GM23338 (cell line): ENCODE measurements at regions not wholly inside any gene's neighbourhood (a gene's known extent, or its start where the extent isn't known, plus 50 kb on each side); places are given as distances from the start of the nearest gene placed in this dataset.
A peak's percentile ranks its signal among the peaks of the same experiment; 100 is the strongest.

ENCODE experiments used
- ATAC-seq: fragments of 200-7000 bp; cut with Tn5 transposase; 3 replicates; pipeline ENCODE4 v1.9.1; 2020
- DNase-seq: peaks from one replicate; pipeline ENCODE4 v3.0.0-alpha.2; 2015; ENCODE audit warnings: low spot score
- H2AFZ ChIP-seq: fragments of 200-600 bp; sonication (generic); 2 replicates; pipeline ENCODE4 v1.8.0; 2016; ENCODE audit warnings: antibody characterized with exemption, mild to moderate bottlenecking, moderate library complexity
- H3F3A ChIP-seq: fragments of 200-600 bp; sonication (generic); replicated peaks from 2 replicates; pipeline ENCODE4 v1.8.0; 2017; ENCODE audit warnings: antibody characterized with exemption, mixed run types, low read depth
- H3K27ac ChIP-seq: fragments of 200-600 bp; sonication (generic); 2 replicates; pipeline ENCODE4 v1.6.1; 2016; ENCODE audit warnings: low read depth
- H3K27me3 ChIP-seq: fragments of 200-600 bp; sonication (generic); 2 replicates; pipeline ENCODE4 v1.8.0; 2016; ENCODE audit warnings: mild to moderate bottlenecking, mixed run types, moderate library complexity; ENCODE audit not compliant: insufficient read depth
- H3K36me3 ChIP-seq: fragments of 200-600 bp; sonication (generic); 2 replicates; pipeline ENCODE4 v1.8.0; 2016; ENCODE audit warnings: mild to moderate bottlenecking; ENCODE audit not compliant: insufficient read depth
- H3K4me1 ChIP-seq: fragments of 200-600 bp; sonication (generic); 2 replicates; pipeline ENCODE4 v1.8.0; 2016; ENCODE audit warnings: mild to moderate bottlenecking, moderate library complexity; ENCODE audit not compliant: insufficient read depth
- H3K4me2 ChIP-seq: fragments of 200-600 bp; sonication (generic); 2 replicates; pipeline ENCODE4 v1.7.1; 2017; ENCODE audit warnings: mixed run types
- H3K4me3 ChIP-seq: fragments of 200-600 bp; sonication (generic); 2 replicates; pipeline ENCODE4 v1.6.1; 2016; ENCODE audit warnings: mixed run types
- H3K79me2 ChIP-seq: fragments of 200-600 bp; sonication (generic); replicated peaks from 2 replicates; pipeline ENCODE4 v1.8.0; 2017; ENCODE audit warnings: mild to moderate bottlenecking; ENCODE audit not compliant: insufficient read depth
- H3K9me2 ChIP-seq: fragments of 200-600 bp; sonication (generic); 2 replicates; pipeline ENCODE4 v1.8.0; 2017; ENCODE audit not compliant: insufficient read depth
- H4K20me1 ChIP-seq: fragments of 200-600 bp; sonication (generic); replicated peaks from 2 replicates; pipeline ENCODE4 v1.8.0; 2017; ENCODE audit warnings: mild to moderate bottlenecking; ENCODE audit not compliant: insufficient read depth
- H3K27ac Mint-ChIP-seq: 2 replicates; pipeline ENCODE4 v1.8.0; 2020; ENCODE audit warnings: inconsistent platforms, mild to moderate bottlenecking, moderate library complexity, mixed read lengths
- H3K27me3 Mint-ChIP-seq: 3 replicates; pipeline ENCODE4 v1.8.0; 2022; ENCODE audit warnings: low read depth, mild to moderate bottlenecking, moderate library complexity, mixed read lengths, inconsistent platforms; ENCODE audit not compliant: insufficient read depth, poor library complexity
- H3K36me3 Mint-ChIP-seq: 3 replicates; pipeline ENCODE4 v1.8.0; 2021; ENCODE audit warnings: low read depth, mild to moderate bottlenecking, inconsistent platforms, moderate library complexity, mixed read lengths
- H3K4me1 Mint-ChIP-seq: 3 replicates; pipeline ENCODE4 v1.8.0; 2020; ENCODE audit warnings: mild to moderate bottlenecking, inconsistent platforms, mixed read lengths
- H3K4me3 Mint-ChIP-seq: 3 replicates; pipeline ENCODE4 v1.8.0; 2021; ENCODE audit warnings: moderate library complexity, mild to moderate bottlenecking, inconsistent platforms, mixed read lengths
- H3K9me3 Mint-ChIP-seq: 3 replicates; pipeline ENCODE4 v1.8.0; 2020; ENCODE audit warnings: moderate library complexity, mild to moderate bottlenecking, inconsistent platforms, mixed read lengths
- CREB1 ChIP-seq: fragments of 250-450 bp; sonication (Bioruptor Pico); IDR thresholded peaks from 2 replicates; pipeline ENCODE4 v1.5.0; 2020; ENCODE audit warnings: low read depth, mild to moderate bottlenecking, moderate library complexity
- EZH2 ChIP-seq: fragments of 200-600 bp; sonication (generic); IDR thresholded peaks from one replicate; pipeline ENCODE4 v1.8.0; 2017; ENCODE audit warnings: antibody characterized with exemption, mild to moderate bottlenecking, low read depth; ENCODE audit not compliant: unreplicated experiment
- JUNB ChIP-seq: IDR thresholded peaks from one replicate; pipeline ENCODE4 v1.6.1; 2016; ENCODE audit warnings: antibody characterized with exemption; ENCODE audit not compliant: unreplicated experiment
- NANOG ChIP-seq: IDR thresholded peaks from 2 replicates; pipeline ENCODE4 v1.6.1; 2016; ENCODE audit warnings: antibody characterized with exemption, borderline replicate concordance
- POLR2AphosphoS5 ChIP-seq: IDR thresholded peaks from 2 replicates; pipeline ENCODE4 v1.6.1; 2016; ENCODE audit warnings: antibody characterized with exemption, low read depth
- ZNF331 ChIP-seq: fragments of 250-450 bp; sonication (Bioruptor Pico); IDR thresholded peaks from 2 replicates; pipeline ENCODE4 v1.5.0; 2020; ENCODE audit warnings: low read depth, mild to moderate bottlenecking, moderate library complexity
- TF ChIP-seq, protein P1 (sequence below): IDR thresholded peaks from one replicate; pipeline ENCODE4 v1.6.1; 2018; ENCODE audit warnings: antibody characterized with exemption; ENCODE audit not compliant: unreplicated experiment
- TF ChIP-seq, protein P2 (sequence below): fragments of 250-450 bp; sonication (Bioruptor Pico); IDR thresholded peaks from 2 replicates; pipeline ENCODE4 v1.5.0; 2020; ENCODE audit warnings: mild to moderate bottlenecking, moderate library complexity
- TF ChIP-seq, protein P3 (sequence below): IDR thresholded peaks from 2 replicates; pipeline ENCODE4 v1.6.1; 2016; ENCODE audit warnings: antibody characterized with exemption

DNA sequence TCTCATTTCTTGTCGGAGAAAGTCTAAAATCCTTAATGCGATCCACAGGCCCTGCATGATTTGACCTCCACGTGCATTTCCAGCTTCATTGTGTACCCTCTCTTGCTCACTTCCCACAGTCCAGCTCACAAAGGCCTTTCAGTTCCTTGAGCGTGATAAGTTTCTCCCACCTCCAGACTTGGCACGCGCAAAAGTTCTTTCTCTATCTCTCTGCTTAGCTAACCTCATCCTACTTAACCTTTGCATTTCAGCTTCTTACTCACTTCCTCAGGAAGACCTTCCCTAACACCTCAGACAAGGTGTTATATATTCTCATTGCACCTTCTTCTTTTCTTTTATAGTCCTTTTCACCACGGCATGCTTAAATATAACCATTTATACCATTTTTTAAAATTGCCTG lies 124.8 kb upstream of the XPO1 start (continued):
- TF ChIP-seq, protein P1, sequence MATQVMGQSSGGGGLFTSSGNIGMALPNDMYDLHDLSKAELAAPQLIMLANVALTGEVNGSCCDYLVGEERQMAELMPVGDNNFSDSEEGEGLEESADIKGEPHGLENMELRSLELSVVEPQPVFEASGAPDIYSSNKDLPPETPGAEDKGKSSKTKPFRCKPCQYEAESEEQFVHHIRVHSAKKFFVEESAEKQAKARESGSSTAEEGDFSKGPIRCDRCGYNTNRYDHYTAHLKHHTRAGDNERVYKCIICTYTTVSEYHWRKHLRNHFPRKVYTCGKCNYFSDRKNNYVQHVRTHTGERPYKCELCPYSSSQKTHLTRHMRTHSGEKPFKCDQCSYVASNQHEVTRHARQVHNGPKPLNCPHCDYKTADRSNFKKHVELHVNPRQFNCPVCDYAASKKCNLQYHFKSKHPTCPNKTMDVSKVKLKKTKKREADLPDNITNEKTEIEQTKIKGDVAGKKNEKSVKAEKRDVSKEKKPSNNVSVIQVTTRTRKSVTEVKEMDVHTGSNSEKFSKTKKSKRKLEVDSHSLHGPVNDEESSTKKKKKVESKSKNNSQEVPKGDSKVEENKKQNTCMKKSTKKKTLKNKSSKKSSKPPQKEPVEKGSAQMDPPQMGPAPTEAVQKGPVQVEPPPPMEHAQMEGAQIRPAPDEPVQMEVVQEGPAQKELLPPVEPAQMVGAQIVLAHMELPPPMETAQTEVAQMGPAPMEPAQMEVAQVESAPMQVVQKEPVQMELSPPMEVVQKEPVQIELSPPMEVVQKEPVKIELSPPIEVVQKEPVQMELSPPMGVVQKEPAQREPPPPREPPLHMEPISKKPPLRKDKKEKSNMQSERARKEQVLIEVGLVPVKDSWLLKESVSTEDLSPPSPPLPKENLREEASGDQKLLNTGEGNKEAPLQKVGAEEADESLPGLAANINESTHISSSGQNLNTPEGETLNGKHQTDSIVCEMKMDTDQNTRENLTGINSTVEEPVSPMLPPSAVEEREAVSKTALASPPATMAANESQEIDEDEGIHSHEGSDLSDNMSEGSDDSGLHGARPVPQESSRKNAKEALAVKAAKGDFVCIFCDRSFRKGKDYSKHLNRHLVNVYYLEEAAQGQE, result no peak
- no peak for TF ChIP-seq NANOG

DNA sequence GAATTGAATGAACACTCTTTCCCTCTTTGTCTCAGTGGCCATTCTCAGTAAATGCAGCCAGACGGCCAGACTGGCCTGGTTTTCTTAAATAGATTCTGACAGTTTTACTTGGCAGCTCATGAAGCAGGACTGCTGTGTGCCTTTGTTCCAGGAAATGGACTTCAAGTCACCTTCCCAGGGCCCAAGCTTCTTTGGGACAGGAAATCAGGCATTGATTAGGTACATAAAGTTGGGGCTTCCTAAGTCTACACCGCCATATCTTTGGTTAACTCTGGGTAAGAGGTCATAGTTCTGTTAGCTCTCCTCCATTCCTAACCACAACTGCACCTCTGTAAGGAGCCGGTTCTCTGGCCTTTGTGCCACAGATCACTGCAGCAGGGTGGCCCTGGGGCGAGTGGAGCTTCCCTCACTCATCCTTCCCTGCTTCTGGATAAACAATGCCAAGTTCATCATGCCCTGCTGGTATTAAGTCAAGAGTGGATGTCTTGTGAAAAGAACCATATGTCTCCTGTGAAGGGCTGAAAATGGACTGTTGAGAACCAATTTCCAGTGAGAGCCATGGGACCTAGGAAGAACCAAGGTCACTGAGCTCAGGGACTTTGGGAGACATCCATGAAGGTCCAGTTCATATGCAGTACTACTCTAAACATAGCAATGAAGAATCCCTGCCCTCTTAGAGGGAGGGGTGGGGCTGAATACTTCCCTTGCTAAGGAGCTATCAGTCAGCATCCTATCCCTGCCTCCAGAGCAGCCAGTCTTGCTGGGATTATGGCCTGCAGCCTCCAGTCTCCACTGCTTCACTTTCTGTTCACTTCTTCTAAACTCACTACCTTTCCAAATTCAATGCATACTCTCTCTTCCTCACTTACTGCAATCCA lies 122.6 kb upstream of the XPO1 start:
- H3K4me3 ChIP-seq, result no peak overlapping the region
- H3K27me3 ChIP-seq, result no peaks in the 10 kb centered on the region
- H3F3A ChIP-seq, result no peaks in the 10 kb centered on the region
- DNase-seq (no peak), ATAC-seq (peak; percentile 33; the same call in 1 of the 3 replicates)
- no peaks in the 10 kb centered on the region for H3K36me3 Mint-ChIP-seq
- no peak overlapping the region for H3K4me3 Mint-ChIP-seq
- H3K27me3 Mint-ChIP-seq, result no peaks in the 10 kb centered on the region
- no peaks in the 10 kb centered on the region for H3K4me1 ChIP-seq
- no peak overlapping the region for H3K27ac ChIP-seq
- H3K9me2 ChIP-seq, result no peaks in the 10 kb centered on the region
- no peaks in the 10 kb centered on the region for H3K79me2 ChIP-seq
- H3K4me1 Mint-ChIP-seq, result 0 out of 3 replicates have a peak, but pooled peaks cover 2% of the 10 kb centered on the region
- no peaks in the 10 kb centered on the region for H3K36me3 ChIP-seq
- peak overlapping the region; percentile 48; the same call in 1 of the 2 replicates for H2AFZ ChIP-seq
- no peaks in the 10 kb centered on the region for H4K20me1 ChIP-seq
- no peaks in the 10 kb centered on the region for H3K9me3 Mint-ChIP-seq
- no peak overlapping the region for H3K4me2 ChIP-seq
- H3K27ac Mint-ChIP-seq, result no peak overlapping the region
- no peak for TF ChIP-seq EZH2
- TF ChIP-seq JUNB, result no peak
- no peak for TF ChIP-seq ZNF331 (CRISPR knock-in tag)
- TF ChIP-seq, protein P2, sequence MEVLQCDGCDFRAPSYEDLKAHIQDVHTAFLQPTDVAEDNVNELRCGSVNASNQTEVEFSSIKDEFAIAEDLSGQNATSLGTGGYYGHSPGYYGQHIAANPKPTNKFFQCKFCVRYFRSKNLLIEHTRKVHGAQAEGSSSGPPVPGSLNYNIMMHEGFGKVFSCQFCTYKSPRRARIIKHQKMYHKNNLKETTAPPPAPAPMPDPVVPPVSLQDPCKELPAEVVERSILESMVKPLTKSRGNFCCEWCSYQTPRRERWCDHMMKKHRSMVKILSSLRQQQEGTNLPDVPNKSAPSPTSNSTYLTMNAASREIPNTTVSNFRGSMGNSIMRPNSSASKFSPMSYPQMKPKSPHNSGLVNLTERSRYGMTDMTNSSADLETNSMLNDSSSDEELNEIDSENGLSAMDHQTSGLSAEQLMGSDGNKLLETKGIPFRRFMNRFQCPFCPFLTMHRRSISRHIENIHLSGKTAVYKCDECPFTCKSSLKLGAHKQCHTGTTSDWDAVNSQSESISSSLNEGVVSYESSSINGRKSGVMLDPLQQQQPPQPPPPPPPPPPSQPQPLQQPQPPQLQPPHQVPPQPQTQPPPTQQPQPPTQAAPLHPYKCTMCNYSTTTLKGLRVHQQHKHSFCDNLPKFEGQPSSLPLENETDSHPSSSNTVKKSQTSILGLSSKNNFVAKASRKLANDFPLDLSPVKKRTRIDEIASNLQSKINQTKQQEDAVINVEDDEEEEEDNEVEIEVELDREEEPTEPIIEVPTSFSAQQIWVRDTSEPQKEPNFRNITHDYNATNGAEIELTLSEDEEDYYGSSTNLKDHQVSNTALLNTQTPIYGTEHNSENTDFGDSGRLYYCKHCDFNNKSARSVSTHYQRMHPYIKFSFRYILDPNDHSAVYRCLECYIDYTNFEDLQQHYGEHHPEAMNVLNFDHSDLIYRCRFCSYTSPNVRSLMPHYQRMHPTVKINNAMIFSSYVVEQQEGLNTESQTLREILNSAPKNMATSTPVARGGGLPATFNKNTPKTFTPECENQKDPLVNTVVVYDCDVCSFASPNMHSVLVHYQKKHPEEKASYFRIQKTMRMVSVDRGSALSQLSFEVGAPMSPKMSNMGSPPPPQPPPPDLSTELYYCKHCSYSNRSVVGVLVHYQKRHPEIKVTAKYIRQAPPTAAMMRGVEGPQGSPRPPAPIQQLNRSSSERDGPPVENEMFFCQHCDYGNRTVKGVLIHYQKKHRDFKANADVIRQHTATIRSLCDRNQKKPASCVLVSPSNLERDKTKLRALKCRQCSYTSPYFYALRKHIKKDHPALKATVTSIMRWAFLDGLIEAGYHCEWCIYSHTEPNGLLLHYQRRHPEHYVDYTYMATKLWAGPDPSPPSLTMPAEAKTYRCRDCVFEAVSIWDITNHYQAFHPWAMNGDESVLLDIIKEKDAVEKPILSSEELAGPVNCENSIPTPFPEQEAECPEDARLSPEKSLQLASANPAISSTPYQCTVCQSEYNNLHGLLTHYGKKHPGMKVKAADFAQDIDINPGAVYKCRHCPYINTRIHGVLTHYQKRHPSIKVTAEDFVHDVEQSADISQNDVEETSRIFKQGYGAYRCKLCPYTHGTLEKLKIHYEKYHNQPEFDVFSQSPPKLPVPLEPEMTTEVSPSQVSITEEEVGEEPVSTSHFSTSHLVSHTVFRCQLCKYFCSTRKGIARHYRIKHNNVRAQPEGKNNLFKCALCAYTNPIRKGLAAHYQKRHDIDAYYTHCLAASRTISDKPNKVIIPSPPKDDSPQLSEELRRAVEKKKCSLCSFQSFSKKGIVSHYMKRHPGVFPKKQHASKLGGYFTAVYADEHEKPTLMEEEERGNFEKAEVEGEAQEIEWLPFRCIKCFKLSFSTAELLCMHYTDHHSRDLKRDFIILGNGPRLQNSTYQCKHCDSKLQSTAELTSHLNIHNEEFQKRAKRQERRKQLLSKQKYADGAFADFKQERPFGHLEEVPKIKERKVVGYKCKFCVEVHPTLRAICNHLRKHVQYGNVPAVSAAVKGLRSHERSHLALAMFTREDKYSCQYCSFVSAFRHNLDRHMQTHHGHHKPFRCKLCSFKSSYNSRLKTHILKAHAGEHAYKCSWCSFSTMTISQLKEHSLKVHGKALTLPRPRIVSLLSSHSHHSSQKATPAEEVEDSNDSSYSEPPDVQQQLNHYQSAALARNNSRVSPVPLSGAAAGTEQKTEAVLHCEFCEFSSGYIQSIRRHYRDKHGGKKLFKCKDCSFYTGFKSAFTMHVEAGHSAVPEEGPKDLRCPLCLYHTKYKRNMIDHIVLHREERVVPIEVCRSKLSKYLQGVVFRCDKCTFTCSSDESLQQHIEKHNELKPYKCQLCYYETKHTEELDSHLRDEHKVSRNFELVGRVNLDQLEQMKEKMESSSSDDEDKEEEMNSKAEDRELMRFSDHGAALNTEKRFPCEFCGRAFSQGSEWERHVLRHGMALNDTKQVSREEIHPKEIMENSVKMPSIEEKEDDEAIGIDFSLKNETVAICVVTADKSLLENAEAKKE (CRISPR knock-in tag), result no peak
- TF ChIP-seq POLR2AphosphoS5, result no peak
- no peak for TF ChIP-seq CREB1 (CRISPR knock-in tag)
- TF ChIP-seq, protein P3, sequence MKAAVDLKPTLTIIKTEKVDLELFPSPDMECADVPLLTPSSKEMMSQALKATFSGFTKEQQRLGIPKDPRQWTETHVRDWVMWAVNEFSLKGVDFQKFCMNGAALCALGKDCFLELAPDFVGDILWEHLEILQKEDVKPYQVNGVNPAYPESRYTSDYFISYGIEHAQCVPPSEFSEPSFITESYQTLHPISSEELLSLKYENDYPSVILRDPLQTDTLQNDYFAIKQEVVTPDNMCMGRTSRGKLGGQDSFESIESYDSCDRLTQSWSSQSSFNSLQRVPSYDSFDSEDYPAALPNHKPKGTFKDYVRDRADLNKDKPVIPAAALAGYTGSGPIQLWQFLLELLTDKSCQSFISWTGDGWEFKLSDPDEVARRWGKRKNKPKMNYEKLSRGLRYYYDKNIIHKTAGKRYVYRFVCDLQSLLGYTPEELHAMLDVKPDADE, result no peak
- TF ChIP-seq, protein P1, result no peak
